Neural cell (in vitro differentiated cells): ENCODE measurements at regions not wholly inside any gene's neighbourhood (a gene's known extent, or its start where the extent isn't known, plus 50 kb on each side); places are given as distances from the start of the nearest gene placed in this dataset.

Experiments used
- H2AFZ ChIP-seq: fragments of 200-600, 300-800 bp; sonication (generic), shearing (Covaris generic); 2 replicates; pipeline ENCODE4 v1.6.0; 2014; ENCODE audit warnings: low read depth, mild to moderate bottlenecking, antibody characterized with exemption, low read length, moderate library complexity
- H3F3A ChIP-seq: fragments of 200-600 bp; shearing (Covaris generic); 2 replicates; pipeline ENCODE4 v1.6.1; 2016; ENCODE audit warnings: mild to moderate bottlenecking, moderate library complexity, mixed read lengths, antibody characterized with exemption, low read length; ENCODE audit not compliant: insufficient read depth, poor library complexity, severe bottlenecking
- H3K27ac ChIP-seq: fragments of 200-600, 300-800 bp; sonication (generic), shearing (Covaris generic); 2 replicates; pipeline ENCODE4 v1.5.1; 2014; ENCODE audit warnings: mild to moderate bottlenecking, low read length, moderate library complexity
- H3K27me3 ChIP-seq: fragments of 300-800, 200-600 bp; sonication (generic), shearing (Covaris generic); 2 replicates; pipeline ENCODE4 v1.6.0; 2014; ENCODE audit warnings: mild to moderate bottlenecking, low read depth, low read length, moderate library complexity; ENCODE audit not compliant: insufficient read depth
- H3K36me3 ChIP-seq: fragments of 300-800, 200-600 bp; sonication (generic), shearing (Covaris generic); 2 replicates; pipeline ENCODE4 v1.5.1; 2014; ENCODE audit warnings: mild to moderate bottlenecking, antibody characterized with exemption, low read length, moderate library complexity; ENCODE audit not compliant: insufficient read depth
- H3K4me2 ChIP-seq: fragments of 300-800, 200-600 bp; sonication (generic), shearing (Covaris generic); 2 replicates; pipeline ENCODE4 v1.6.0; 2014; ENCODE audit warnings: mild to moderate bottlenecking, low read length
- H3K4me3 ChIP-seq: fragments of 300-800, 200-600 bp; sonication (generic), shearing (Covaris generic); 2 replicates; pipeline ENCODE4 v1.5.1; 2014; ENCODE audit warnings: mild to moderate bottlenecking, low read length, moderate library complexity
- H3K79me2 ChIP-seq: fragments of 200-600 bp; shearing (Covaris generic); replicated peaks from 2 replicates; pipeline ENCODE4 v1.6.0; 2014; ENCODE audit warnings: mild to moderate bottlenecking, low read length, moderate library complexity; ENCODE audit not compliant: insufficient read depth
- H3K9ac ChIP-seq: fragments of 300-800, 200-600 bp; sonication (generic), shearing (Covaris generic); 2 replicates; pipeline ENCODE4 v1.6.1; 2016; ENCODE audit warnings: mild to moderate bottlenecking, low read length, mixed read lengths
- H3K9me2 ChIP-seq: fragments of 200-600 bp; shearing (Covaris generic); 2 replicates; pipeline ENCODE4 v1.6.1; 2016; ENCODE audit warnings: mild to moderate bottlenecking, low read length, mixed read lengths; ENCODE audit not compliant: insufficient read depth
- H3K9me3 ChIP-seq: fragments of 200-600, 300-800 bp; sonication (generic), shearing (Covaris generic); 2 replicates; pipeline ENCODE4 v1.6.1; 2016; ENCODE audit warnings: mild to moderate bottlenecking, mixed run types, low read length, moderate library complexity, mixed read lengths
- H4K20me1 ChIP-seq: fragments of 200-600 bp; shearing (Covaris generic); 2 replicates; pipeline ENCODE4 v1.6.1; 2016; ENCODE audit warnings: mild to moderate bottlenecking, mixed run types; ENCODE audit not compliant: insufficient read depth
- CTCF ChIP-seq: fragments of 450-650 bp; IDR thresholded peaks from 2 replicates; pipeline ENCODE4 v1.5.1; 2014; ENCODE audit warnings: antibody characterized with exemption, mild to moderate bottlenecking, moderate library complexity; ENCODE audit not compliant: poor library complexity, severe bottlenecking
- EP300 ChIP-seq: fragments of 450-650 bp; conservative IDR thresholded peaks from 2 replicates; pipeline ENCODE4 v1.6.1; 2014; ENCODE audit warnings: antibody characterized with exemption, mild to moderate bottlenecking, moderate library complexity; ENCODE audit not compliant: poor library complexity, severe bottlenecking
- EZH2 ChIP-seq: fragments of 200-600, 300-800 bp; shearing (Covaris generic), sonication (generic); IDR thresholded peaks from 2 replicates; pipeline ENCODE4 v1.6.1; 2014; ENCODE audit warnings: antibody characterized with exemption, low read length, borderline replicate concordance, mild to moderate bottlenecking; ENCODE audit not compliant: insufficient read depth, poor library complexity, severe bottlenecking
- MXI1 ChIP-seq: fragments of 450-650 bp; conservative IDR thresholded peaks from 2 replicates; pipeline ENCODE4 v1.6.1; 2014; ENCODE audit warnings: antibody characterized with exemption, mild to moderate bottlenecking; ENCODE audit not compliant: poor library complexity, severe bottlenecking
- POLR2AphosphoS5 ChIP-seq: IDR thresholded peaks from 2 replicates; pipeline ENCODE4 v1.6.1; 2012
- RAD21 ChIP-seq: fragments of 450-650 bp; conservative IDR thresholded peaks from 2 replicates; pipeline ENCODE4 v1.6.1; 2014; ENCODE audit warnings: antibody characterized with exemption, mild to moderate bottlenecking, moderate library complexity
- REST ChIP-seq: IDR thresholded peaks from 2 replicates; pipeline ENCODE4 v1.6.1; 2012; ENCODE audit warnings: borderline replicate concordance
- SMC3 ChIP-seq: fragments of 450-650 bp; conservative IDR thresholded peaks from 2 replicates; pipeline ENCODE4 v1.6.1; 2014; ENCODE audit warnings: antibody characterized with exemption, mild to moderate bottlenecking, moderate library complexity; ENCODE audit not compliant: poor library complexity
- TAF1 ChIP-seq: IDR thresholded peaks from 2 replicates; pipeline ENCODE4 v1.6.1; 2012; ENCODE audit warnings: low read depth

DNA sequence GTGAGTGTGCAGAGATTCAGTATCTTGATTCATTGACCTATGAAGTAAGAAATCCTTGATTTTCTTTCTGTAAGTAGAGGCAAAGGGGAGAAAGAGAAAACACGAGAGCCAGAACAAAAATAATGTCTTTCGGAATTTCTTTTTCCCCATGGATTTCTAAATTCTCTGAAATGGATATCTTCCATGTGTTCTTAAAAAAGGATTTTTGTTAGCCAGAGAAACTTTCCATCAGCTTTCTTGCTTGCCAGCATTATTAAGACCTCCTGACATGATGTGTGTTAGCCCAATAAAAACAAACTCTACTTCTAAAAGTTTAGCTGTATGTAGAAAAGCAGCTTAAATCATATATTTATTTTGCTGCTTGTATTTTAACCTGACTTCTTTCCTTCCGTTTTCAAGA is 122.3 kb upstream of the AADACL2 start:
- H3K27ac ChIP-seq = no peak overlapping the region
- H3K9ac ChIP-seq = no peak overlapping the region
- no peak overlapping the region for H3K4me3 ChIP-seq
- no peaks in the 10 kb centered on the region for H4K20me1 ChIP-seq
- H3F3A ChIP-seq = no peaks in the 10 kb centered on the region
- no peak overlapping the region for H3K4me2 ChIP-seq
- H3K79me2 ChIP-seq = no peaks in the 10 kb centered on the region
- TF ChIP-seq MXI1 (no peak), EP300 (no peak), REST (no peak), POLR2AphosphoS5 (no peak), EZH2 (no peak), CTCF (no peak), RAD21 (no peak), SMC3 (no peak), TAF1 (no peak)
- no peak overlapping the region for H2AFZ ChIP-seq
- no peaks in the 10 kb centered on the region for H3K9me2 ChIP-seq
- H3K36me3 ChIP-seq = no peaks in the 10 kb centered on the region
- H3K27me3 ChIP-seq = no peaks in the 10 kb centered on the region
- H3K9me3 ChIP-seq = no peaks in the 10 kb centered on the region

DNA sequence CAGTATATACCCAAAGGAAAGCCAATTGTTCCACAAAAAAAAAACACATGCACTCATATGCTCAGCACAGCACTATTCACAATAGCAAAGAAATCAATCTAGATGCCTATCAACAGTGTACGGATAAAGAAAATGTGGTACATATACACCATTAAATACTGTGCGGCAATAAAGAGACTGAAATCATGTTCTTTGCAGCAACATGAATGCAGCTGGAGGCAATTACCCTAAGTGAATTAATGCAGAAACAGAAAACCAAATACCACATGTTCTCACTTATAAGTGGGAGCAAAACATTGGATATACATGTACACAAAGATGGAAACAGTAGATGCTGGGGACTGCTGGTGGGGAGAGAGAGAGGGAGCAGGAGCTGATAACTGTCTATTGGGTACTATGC is 124.2 kb upstream of the AADACL2 start:
- H3K79me2 ChIP-seq = no peaks in the 10 kb centered on the region
- H3K36me3 ChIP-seq = no peaks in the 10 kb centered on the region
- H3K4me2 ChIP-seq = no peak overlapping the region
- no peaks in the 10 kb centered on the region for H3K9me2 ChIP-seq
- H4K20me1 ChIP-seq = no peaks in the 10 kb centered on the region
- no peaks in the 10 kb centered on the region for H3F3A ChIP-seq
- H3K9me3 ChIP-seq = no peaks in the 10 kb centered on the region
- no peak overlapping the region for H2AFZ ChIP-seq
- no peak overlapping the region for H3K9ac ChIP-seq
- no peaks in the 10 kb centered on the region for H3K27me3 ChIP-seq
- TF ChIP-seq SMC3 = no peak
- H3K4me3 ChIP-seq = no peak overlapping the region
- H3K27ac ChIP-seq = no peak overlapping the region

DNA sequence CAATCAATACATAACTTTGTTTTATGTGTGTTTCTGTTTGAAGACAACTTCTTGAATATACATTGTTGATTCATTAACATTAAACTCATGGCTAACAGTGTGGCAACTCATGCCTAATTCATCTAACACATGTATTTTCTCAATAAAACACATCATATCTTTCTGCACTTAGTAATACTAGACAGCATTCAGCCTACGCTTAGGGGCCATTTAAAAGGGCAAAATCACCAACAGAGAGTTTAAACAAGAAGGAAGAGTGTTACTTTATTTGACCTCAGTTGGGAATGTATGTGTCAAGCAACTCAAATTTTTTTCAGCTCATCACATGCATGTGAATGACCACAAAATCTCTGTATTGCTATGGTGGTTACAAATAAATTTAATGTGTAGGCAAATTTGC is 128.8 kb upstream of the AADACL2 start:
- TF ChIP-seq RAD21 = no peak
- no peak for TF ChIP-seq MXI1
- no peak for TF ChIP-seq POLR2AphosphoS5
- TF ChIP-seq CTCF = no peak
- TF ChIP-seq REST = no peak
- Histone ChIP-seq H3K27ac (no peak overlapping the region), H3K4me2 (no peak overlapping the region), H3K36me3 (no peaks in the 10 kb centered on the region), H3K79me2 (no peaks in the 10 kb centered on the region), H3K27me3 (no peaks in the 10 kb centered on the region), H3K9me2 (no peaks in the 10 kb centered on the region), H3K9ac (no peak overlapping the region), H3F3A (no peaks in the 10 kb centered on the region), H3K4me3 (no peak overlapping the region), H2AFZ (no peak overlapping the region), H3K9me3 (no peaks in the 10 kb centered on the region), H4K20me1 (no peaks in the 10 kb centered on the region)
